HTR-8/SVneo (cell line): ENCODE measurements at regions not wholly inside any gene's neighbourhood (a gene's known extent, or its start where the extent isn't known, plus 50 kb on each side); places are given as distances from the start of the nearest gene placed in this dataset.
"Not testable (repeated sequence)": the region's sequence is repeated elsewhere in the genome, so short reads cannot be mapped to it uniquely, and the experiment has no call there.

Source experiments
- DNase-seq: peaks from one replicate; pipeline ENCODE4 v3.0.0; 2011; ENCODE audit warnings: low spot score, mixed read lengths; ENCODE audit not compliant: insufficient read length
- FAIRE-seq: peaks from 2 replicates; lab custom pipeline; 2011; peaks lifted over from hg19 to GRCh38; lab: Jason Lieb, UNC

DNA sequence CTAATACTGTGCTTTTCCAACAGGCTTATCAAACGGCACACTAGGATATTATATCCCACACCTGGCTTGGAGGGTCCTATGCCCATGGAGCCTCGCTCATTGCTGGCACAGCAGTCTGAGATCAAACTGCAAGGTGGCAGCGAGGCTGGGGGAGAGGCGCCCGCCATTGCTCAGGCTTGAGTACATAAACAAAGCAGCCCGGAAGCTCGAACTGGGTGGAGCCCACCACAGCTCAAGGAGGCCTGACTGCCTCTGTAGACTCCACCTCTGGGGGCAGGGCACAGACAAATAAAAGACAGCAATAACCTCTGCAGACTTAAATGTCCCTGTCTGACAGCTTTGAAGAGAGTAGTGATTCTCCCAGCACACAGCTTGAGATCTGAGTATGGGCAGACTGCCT, 128.0 kb upstream of the CAV2 start:
- DNase-seq, FAIRE-seq: not testable (repeated sequence)

DNA sequence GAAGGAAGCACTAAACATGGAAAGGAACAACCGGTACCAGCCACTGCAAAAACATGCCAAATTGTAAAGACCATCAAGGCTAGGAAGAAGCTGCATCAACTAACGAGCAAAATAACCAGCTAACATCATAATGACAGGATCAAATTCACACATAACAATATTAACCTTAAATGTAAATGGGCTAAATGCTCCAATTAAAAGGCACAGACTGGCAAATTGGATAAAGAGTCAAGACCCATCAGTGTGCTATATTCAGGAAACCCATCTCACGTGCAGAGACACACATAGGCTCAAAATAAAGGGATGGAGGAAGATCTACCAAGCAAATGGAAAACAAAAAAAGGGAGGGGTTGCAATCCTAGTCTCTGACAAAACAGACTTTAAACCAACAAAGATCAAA, 126.3 kb upstream of the CAV2 start:
- FAIRE-seq, DNase-seq: not testable (repeated sequence)

DNA sequence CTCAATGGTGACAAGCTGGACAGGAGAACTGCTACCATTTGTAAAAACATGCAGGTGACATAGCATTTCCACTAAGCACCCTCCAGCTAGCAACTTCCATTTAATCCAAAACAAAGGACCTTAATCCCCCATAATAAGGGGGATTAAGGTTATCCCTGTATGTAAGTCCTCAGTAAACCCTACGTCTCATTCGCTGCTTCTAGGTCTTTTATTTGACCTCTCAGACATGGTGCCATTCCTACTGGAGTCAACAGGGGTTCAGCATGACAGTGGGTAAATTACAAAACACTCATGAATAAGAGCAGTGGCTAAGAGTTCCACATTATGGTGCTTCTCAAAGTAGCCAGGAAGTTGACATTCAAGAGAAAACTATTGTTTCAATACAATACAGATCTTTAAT, 121.8 kb upstream of the CAV2 start:
- FAIRE-seq (no peak), DNase-seq (no peak)

DNA sequence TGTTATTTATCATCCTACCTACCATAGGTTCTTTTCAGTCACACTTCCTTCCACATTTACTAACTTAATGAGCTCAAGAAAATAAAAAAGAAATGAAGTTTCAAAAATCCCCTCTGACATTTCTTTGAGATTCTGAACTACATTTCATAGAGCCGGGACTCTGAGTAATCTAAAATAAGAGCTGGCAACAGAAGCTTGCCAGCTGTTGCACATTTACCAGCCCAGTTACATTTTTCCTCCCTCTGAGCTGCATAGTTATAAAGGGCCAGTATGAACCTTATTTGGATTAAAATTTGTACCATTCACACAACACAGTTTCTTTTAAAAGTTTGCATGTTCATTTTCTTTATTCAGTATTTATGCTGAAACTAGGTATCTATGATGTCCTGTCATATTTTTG, 119.5 kb upstream of the CAV2 start:
- no peak for FAIRE-seq
- DNase-seq = no peak

DNA sequence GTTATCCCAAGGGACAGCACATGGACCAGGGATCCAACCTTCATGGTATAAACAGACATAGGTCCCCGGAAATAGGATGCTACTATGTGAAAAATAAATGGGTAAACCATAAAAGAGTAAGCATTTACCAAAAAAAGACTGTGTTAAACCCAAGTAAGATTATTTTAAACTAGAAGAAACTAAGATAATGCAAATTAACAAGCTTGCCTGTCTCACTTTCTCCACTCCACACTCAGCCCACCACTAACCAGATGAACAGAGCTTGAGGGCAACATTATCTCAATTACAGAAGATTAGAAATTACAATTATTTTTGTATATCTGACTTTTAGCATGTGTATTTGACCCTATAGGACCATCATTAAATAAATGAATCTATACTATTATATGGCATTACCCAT, 117.2 kb upstream of the CAV2 start:
- DNase-seq = no peak
- no peak for FAIRE-seq

DNA sequence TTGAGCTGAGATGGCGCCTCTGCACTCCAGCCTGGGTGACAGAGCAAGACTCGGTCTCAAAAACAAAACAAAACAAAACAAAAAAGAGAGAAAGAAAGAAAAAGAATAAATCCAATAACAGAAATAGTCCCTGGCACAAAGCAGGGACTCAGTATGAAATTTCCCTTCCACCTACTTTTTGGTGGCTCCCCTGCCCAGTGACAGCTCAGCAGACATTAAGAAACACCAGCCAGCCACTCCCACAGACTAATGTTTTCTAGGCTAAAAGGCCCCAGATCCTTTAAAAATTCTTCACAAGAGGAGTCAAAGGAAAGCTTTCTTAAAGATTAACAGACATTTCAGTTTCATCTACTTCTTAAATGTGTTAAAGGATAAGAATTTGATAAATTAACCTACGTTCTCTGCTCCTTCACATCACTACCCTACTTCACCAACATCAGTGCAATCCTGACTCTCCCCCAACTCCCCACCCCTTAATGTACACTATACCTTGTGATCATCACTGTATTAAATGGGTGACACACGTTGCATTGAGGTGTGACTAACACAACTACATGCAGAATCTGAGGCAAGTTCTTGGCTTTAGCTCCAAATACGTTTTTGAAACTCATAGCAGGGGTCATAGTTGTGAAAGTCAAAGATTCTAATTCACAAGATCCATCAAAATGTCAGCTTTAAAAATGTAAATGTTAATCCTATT, 114.5 kb upstream of the CAV2 start:
- DNase-seq = no peak
- no peak for FAIRE-seq

DNA sequence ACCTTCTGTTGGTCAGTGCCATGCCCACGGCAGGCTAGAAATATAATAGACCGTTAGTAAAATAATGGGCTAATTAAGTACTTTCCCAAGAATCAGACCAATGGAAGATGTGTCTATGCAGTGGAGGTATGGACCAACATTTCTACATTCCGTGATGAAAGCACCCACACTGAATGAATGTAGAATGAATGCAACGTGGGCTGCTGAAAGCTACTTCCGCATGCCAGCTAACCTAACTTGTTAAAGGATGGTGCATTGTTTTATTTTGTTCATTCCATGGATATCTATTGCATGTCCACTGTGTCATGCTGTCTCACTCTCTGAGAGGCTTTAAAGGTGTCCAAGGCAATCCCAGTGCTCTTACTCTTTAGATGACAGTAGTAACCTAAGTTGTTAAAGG, 112.9 kb upstream of the CAV2 start:
- FAIRE-seq = no peak
- DNase-seq = no peak

DNA sequence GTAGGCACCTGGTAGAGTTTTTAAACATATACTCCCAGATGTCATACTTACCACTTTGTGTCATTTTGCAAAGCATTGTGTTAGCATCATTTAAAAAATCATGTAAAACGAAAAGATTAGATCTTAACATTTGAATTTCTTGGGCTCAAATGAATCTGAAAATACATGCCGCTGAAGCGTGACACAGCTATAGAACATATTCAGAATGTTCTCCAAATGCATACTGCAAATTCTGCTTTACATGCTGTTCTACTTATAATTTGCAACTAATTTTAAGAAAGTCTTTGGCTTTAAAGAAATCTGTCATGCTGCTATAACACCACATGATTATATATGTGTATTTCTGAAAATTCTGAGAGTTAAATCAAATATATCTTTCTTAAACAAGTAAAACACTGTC, 109.2 kb upstream of the CAV2 start:
- FAIRE-seq = no peak
- DNase-seq = no peak

DNA sequence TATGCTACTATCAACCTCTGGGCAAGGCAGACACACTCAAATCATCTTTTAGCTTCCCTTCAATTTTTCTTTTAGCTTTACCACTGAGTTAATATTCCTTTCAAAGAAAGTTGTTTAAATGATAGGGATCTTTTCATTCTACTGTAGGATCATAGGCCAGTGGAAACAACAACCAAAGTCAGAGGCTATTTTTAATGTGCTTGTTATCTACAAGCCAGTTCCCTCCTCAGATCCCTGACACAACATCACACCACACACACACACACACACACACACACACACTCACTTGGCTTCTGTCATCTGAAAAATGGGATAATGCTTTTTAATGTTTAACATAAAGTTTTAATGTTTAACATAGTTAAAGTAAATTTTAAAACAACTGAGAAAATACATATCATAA, 106.7 kb upstream of the CAV2 start:
- DNase-seq = no peak
- FAIRE-seq = no peak

DNA sequence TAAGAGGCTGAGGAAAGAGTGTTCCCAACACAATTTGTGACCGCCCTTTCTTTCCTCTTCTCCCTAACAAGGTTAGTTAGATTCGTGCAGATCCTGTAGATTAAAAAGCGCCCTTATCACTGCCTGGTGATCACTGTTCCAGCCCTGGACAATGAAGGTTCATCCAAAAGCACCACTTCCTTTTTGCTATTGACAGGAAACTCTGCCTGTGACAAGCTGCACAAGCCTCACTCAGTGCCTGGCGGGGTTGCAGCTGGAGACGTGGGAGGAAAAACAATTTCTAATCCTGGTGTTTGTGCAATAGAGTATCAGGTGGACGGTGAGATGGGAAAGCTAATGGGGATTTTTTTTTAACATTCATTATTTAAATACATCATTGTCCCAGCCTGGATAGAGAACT, 105.9 kb upstream of the CAV2 start:
- FAIRE-seq = no peak

DNA sequence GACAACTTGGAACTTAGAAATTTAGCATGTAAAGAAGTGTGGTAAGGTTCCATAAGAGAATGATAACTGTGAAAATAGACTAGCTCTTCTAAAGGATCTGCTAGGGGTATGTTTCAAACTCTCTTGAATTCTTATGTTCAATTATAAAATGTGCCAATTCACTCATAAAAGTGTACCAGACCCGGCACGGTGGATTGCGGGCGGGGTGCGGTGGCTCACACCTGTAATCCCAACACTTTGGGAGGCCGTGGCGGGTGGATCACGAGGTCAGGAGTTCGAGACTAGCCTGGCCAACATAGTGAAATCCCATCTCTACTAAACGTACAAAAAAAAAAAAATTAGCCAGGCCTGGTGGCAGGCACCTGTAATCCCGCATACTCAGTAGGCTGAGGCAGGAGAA, 105.4 kb upstream of the CAV2 start:
- no peak for DNase-seq
- FAIRE-seq = no peak

More for the DNA sequence above, 105.9 kb upstream of the CAV2 start:
- DNase-seq = no peak

DNA sequence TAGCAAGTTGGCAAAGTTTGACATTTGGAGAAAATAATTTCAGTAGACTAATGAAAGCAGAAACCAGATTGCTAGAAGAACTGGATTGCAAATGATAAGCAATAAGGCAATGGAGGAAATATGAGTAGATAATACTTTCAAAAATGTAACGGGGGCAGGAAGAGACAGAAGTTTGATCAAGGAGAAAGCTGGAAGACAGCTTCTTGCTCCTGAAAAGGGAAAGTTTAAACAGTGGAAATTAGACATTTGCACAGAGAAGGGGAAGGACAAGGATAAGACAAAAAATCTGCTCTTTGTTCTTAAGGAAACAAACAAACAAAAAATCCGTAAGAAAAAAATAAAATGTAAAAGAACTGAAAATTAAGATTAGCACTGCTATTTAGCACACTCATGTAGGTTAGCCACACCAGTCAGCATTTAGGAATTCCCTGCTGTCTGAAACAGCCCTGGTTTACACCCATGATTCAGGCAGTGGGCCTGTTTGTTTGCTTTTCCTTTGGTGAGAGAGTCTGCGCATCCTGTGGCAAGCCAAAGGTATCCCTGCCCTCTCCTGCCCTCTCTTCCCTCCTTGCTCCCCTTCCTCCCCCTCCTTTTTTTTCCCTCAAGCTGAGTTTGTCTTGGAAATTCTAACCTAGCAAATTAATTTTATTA, 104.3 kb upstream of the CAV2 start:
- DNase-seq = peak; percentile 40
- no peak for FAIRE-seq

DNA sequence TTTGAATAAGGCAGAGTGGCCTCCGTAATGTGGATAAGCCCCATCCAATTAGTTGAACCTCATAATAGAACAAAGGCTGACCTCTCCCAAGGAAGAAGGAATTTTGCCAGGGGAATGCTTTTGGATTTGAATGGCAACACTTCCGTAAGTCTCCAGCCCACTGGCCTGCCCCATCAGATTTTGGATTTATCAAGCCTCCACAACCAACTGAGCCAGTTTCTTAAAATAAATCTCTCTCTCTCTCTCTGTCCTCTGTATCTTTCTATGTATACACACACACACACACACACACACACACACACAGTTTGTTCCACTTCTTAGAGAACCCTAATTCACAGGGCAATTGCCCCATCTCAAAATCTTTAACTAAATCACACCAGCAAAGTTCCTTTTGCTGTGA, 100.9 kb upstream of the CAV2 start:
- no peak for FAIRE-seq

DNA sequence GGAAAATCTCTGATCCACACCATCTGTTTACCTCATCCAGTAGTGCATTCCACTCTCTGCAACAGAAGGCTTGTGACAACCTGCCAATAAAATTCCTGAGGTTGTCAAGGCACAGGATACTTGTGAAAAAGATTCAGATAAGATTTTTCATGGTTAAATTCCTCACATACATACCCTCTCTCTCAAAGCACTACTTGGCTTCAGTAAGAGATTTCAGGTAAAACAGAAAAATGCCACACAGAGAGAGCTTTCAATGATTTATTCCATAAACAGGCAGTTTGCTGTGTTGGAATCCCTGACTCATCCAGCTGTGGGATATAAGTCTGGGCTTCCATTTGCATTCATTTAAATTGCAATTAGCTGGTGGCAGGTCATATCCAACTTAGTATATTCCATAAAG, 99.7 kb upstream of the CAV2 start:
- no peak for DNase-seq

More for the DNA sequence above, 100.9 kb upstream of the CAV2 start:
- DNase-seq = no peak

DNA sequence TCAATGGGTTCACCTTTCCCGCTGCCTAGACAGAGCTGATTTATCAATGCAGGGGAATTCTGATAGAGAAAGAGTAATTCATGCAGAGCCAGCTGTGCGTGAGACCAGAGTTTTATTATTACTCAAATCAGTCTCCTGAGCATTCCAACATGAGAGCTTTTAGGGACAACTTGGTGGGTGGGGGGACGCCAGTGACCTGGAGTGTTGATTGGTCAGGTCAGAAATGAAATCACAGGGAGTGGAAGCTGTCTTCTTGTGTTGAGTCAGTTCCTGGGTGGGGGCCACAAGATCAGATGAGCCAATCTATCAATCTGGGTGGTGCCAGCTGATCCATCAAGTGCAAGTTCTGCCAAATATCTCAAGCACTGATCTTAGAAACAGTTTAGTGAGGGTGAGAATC, 99.0 kb upstream of the CAV2 start:
- DNase-seq = no peak
- no peak for FAIRE-seq

More for the DNA sequence above, 99.7 kb upstream of the CAV2 start:
- no peak for FAIRE-seq

DNA sequence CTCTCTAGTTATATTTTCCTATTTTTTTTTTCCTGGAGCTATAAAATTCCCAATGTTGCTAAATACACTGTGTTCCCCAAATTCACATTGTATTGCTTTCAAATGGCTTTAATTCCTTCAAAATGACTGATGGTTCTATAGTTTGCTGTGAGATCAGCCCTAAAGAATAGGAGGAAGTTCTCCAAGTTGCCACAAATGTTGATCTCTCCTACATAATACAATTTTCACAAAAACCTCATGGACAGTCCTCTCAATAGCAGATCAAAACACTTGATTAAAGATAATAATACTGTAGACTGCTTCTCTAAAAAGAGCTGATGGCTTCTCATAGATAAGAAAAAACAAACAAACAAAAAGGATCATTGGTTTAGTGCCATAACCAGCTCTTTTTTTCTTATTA, 97.8 kb upstream of the CAV2 start:
- no peak for FAIRE-seq
- DNase-seq = no peak

DNA sequence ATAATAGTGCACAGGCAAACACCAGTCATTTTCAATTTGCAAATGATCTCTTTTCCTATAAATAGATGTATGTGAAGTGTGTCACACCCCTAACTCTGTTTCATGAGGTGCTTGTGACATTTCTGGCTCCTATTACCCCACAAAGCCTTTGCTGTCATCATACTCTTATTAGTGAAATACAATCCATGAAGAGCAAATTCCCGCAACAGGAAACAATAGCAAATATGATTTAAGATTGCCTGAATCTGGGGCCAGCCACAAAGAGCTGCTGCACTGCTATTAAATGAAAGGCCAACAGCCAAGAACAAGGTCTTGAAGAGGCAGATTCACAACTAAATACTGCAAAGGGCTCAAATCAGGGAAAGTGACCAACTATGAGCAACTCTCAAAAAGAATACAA, 96.3 kb upstream of the CAV2 start:
- DNase-seq (no peak), FAIRE-seq (no peak)

DNA sequence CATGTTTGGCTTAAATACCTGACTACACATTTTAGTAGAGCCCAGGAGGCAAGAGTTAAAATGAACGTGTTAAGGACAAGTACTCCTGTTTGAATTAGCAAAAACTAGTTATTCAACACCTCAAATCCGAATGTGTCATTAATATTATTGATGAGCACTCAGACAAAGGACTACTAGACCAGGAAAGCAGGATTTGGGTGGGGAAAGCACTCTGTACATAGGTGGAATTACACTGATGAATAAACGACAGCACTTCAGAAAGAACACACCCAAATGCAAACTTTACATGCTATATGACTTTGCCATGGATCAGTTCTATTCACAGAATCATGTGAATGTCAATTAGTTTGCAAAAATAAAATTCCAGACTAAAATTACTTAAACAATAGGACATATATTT, 95.1 kb upstream of the CAV2 start:
- DNase-seq (no peak), FAIRE-seq (no peak)

DNA sequence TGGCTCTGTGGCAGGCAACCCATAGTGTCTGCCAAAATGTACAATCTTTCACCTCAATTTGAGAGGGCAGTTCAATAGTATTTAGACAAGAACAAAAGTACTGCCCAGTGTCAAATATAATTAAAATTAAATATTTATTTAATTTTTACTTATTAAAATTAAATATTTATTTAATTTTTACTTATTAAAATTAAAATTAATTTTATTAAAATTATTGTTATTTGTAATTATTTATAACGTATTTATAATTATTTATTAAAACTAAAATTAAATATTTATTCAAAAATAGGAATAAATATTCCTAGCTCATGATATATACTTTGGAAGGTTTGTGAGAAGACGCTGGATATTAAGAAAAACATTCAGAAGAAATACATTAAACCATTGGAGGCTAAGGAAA, 93.7 kb upstream of the CAV2 start:
- no peak for DNase-seq
- FAIRE-seq = no peak

DNA sequence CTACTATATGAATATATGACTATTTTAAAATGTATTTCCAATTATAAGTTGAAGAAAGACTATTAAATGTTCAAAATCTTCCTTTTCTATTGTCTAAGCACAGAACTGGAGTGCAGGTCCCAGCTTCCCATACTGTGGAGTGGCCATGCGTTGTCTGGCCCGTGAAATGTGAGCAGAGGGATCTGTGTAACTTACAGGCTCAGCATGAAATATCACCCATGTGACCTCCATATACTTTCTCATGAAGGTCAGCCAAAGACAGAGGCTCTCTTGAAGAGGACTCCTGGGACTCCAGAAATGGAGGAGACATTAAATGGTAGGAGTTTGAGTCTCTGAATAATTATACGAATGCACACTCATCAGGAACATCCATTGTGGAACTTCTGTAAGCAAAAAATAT, 92.4 kb upstream of the CAV2 start:
- no peak for DNase-seq
- FAIRE-seq = no peak

DNA sequence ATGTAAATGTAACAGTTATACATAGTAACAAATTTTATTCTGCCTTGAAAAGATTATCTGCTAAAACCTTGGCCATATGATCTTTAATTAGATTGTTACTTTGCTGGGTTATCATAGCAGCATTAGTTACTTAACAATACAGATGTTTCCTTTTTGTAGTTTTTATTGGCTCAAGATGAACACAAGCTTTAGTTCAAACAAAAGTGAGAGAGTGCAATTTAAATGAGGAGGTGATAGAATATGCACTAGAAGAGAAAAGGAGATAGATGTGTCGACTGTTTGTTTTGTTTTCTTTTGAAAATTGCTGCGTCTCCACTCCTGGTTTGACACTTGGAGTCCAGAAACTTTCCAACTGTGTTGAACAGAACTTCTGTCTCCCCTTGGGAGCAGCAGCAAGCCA, 91.4 kb upstream of the CAV2 start:
- DNase-seq = no peak
- FAIRE-seq = no peak

DNA sequence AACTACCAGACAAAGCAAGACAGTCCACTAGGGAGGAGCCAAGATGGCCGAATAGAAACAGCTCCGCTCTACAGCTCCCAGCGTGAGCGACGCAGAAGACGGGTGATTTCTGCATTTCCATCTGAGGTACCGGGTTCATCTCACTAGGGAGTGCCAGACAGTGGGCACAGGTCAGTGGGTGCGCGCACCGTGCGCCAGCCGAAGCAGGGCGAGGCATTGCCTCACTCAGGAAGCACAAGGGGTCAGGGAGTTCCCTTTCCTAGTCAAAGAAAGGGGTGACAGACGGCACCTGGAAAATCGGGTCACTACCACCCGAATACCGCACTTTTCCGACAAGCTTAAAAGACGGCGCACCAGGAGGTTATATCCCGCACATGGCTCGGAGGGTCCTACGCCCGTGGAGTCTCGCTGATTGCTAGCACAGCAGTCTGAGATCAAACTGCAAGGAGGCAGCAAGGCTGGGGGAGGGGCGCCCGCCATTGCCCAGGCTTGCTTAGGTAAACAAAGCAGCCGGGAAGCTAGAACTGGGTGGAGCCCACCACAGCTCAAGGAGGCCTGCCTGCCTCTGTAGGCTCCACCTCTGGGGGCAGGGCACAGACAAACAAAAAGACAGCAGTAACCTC, 90.6 kb upstream of the CAV2 start:
- FAIRE-seq, DNase-seq: not testable (repeated sequence)
